ENCODE measurements at regions not wholly inside any gene's neighbourhood (a gene's known extent, or its start where the extent isn't known, plus 50 kb on each side); places are given as distances from the start of the nearest gene placed in this dataset.

GRCh38 chr17:52762147-52762793 lies 603.8 kb upstream of the CA10 start:
- DNase-seq (ENCODE audit: low spot score) = no peak
- Histone ChIP-seq H3K36me3 (ENCODE audit: insufficient read depth, low read length, poor library complexity, severe bottlenecking) (no peaks in the 10 kb centered on the region), H3K27me3 (replicated peaks; ENCODE audit: insufficient read depth, low read depth, low read length, poor library complexity) (no peaks in the 10 kb centered on the region), H3K9me3 (ENCODE audit: low read depth, low read length, poor library complexity, severe bottlenecking) (peaks cover 7% of the 10 kb centered on the region), H3K4me3 (ENCODE audit: low read depth, low read length, poor library complexity, severe bottlenecking) (no peak overlapping the region), H3K27ac (ENCODE audit: low read depth, low read length, poor library complexity, severe bottlenecking) (no peak overlapping the region), H3K4me1 (ENCODE audit: insufficient read depth, low read length, poor library complexity, severe bottlenecking) (no peaks in the 10 kb centered on the region)
- CTCF ChIA-PET = no interaction called here
- BruUV-seq (replicated peaks) = no TSS peak
- TF ChIP-seq EZH2 (IDR thresholded peaks at IDR 0.05; ENCODE audit: borderline replicate concordance, low read depth, low read length, poor library complexity, severe bottlenecking) (no peak), CTCF (conservative IDR thresholded peaks at IDR 0.05; ENCODE audit: low read depth, low read length) (no peak)
- intact Hi-C loops (cut with micrococcal nuclease; ENCODE audit: unreplicated experiment) = no loop called here
- POLR2A ChIA-PET (ENCODE audit: low non-redundant PET) = no interaction called here

DNA sequence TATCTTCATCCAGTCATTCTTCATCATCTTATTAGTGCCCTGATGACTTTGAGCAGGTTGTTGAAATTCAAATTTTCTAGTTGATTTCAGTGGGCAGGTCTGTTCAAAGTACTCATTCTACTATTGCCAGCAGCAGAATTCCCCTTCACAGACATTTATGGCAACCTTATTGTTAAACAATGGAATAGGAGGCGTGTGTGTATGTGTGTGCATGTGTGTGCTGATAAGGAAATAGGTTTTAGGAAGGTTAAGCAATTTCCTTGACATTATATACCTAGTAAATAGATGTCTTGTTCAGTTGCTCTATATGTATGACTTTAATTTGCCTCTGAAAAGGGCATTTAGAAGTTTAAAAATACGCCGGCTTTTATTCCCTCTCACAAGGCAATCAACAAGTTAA lies 601.4 kb upstream of the CA10 start:
- H3K27ac ChIP-seq (ENCODE audit: low read depth, low read length, poor library complexity, severe bottlenecking) = no peak overlapping the region
- no peaks in the 10 kb centered on the region for H3K27me3 ChIP-seq (replicated peaks; ENCODE audit: insufficient read depth, low read depth, low read length, poor library complexity)
- no peak for DNase-seq (ENCODE audit: low spot score)
- intact Hi-C loops (cut with micrococcal nuclease; ENCODE audit: unreplicated experiment) = no loop called here
- no peaks in the 10 kb centered on the region for H3K36me3 ChIP-seq (ENCODE audit: insufficient read depth, low read length, poor library complexity, severe bottlenecking)
- POLR2A ChIA-PET (ENCODE audit: low non-redundant PET) = no interaction called here
- H3K4me1 ChIP-seq (ENCODE audit: insufficient read depth, low read length, poor library complexity, severe bottlenecking) = no peaks in the 10 kb centered on the region
- peaks cover 10% of the 10 kb centered on the region for H3K9me3 ChIP-seq (ENCODE audit: low read depth, low read length, poor library complexity, severe bottlenecking)
- no TSS peak for BruUV-seq (replicated peaks)
- no peak for TF ChIP-seq EZH2 (IDR thresholded peaks at IDR 0.05; ENCODE audit: borderline replicate concordance, low read depth, low read length, poor library complexity, severe bottlenecking)
- TF ChIP-seq CTCF (conservative IDR thresholded peaks at IDR 0.05; ENCODE audit: low read depth, low read length) = no peak
- H3K4me3 ChIP-seq (ENCODE audit: low read depth, low read length, poor library complexity, severe bottlenecking) = no peak overlapping the region
- CTCF ChIA-PET = no interaction called here

GRCh38 chr17:52758481-52758880 lies 600.0 kb upstream of the CA10 start:
- intact Hi-C loops (cut with micrococcal nuclease; ENCODE audit: unreplicated experiment) = no loop called here
- Histone ChIP-seq H3K4me3 (ENCODE audit: low read depth, low read length, poor library complexity, severe bottlenecking) (no peak overlapping the region), H3K27ac (ENCODE audit: low read depth, low read length, poor library complexity, severe bottlenecking) (no peak overlapping the region), H3K9me3 (ENCODE audit: low read depth, low read length, poor library complexity, severe bottlenecking) (peaks cover 6% of the 10 kb centered on the region), H3K27me3 (replicated peaks; ENCODE audit: insufficient read depth, low read depth, low read length, poor library complexity) (no peaks in the 10 kb centered on the region), H3K36me3 (ENCODE audit: insufficient read depth, low read length, poor library complexity, severe bottlenecking) (no peaks in the 10 kb centered on the region), H3K4me1 (ENCODE audit: insufficient read depth, low read length, poor library complexity, severe bottlenecking) (no peaks in the 10 kb centered on the region)
- no peak for DNase-seq (ENCODE audit: low spot score)
- ChIA-PET POLR2A (ENCODE audit: low non-redundant PET) (no interaction called here), CTCF (no interaction called here)
- BruUV-seq (replicated peaks) = no TSS peak
- TF ChIP-seq EZH2 (IDR thresholded peaks at IDR 0.05; ENCODE audit: borderline replicate concordance, low read depth, low read length, poor library complexity, severe bottlenecking) (no peak), CTCF (conservative IDR thresholded peaks at IDR 0.05; ENCODE audit: low read depth, low read length) (no peak)

All from A673 (cell line).